ENCODE measurements at regions not wholly inside any gene's neighbourhood (a gene's known extent, or its start where the extent isn't known, plus 50 kb on each side); places are given as distances from the start of the nearest gene placed in this dataset.

GRCh38 chr2:12027136-12027535 lies 280.7 kb downstream of the LPIN1 start:
- TF ChIP-seq CTCF (IDR thresholded peaks at IDR 0.05) = no peak
- TF ChIP-seq POLR2A (IDR thresholded peaks at IDR 0.05) = no peak
